H1 (cell line): ENCODE measurements at regions not wholly inside any gene's neighbourhood (a gene's known extent, or its start where the extent isn't known, plus 50 kb on each side); places are given as distances from the start of the nearest gene placed in this dataset.

Experiments
- CTCF ChIA-PET: fragments of 300-600 bp; sonication (Branson Sonifier 250); formaldehyde crosslinking; loops from one replicate; lab custom pipeline; 2021; ENCODE audit not compliant: partially characterized antibody; lab: Charles Lee
- POLR2A ChIA-PET: fragments of 300-600 bp; sonication (Branson Sonifier 250); formaldehyde crosslinking; loops from one replicate; lab custom pipeline; 2021; ENCODE audit warnings: inconsistent platforms; ENCODE audit not compliant: partially characterized antibody; lab: Charles Lee
- DNase-seq, 2 experiments: peaks; one replicate each; pipeline versions ENCODE4 v3.0.0 to v3.0.0-alpha.2; 2010 to 2022; ENCODE audit warnings: low spot score in 2 of 2, low read depth in 1 of 2, mixed read lengths in 1 of 2
- FAIRE-seq: peaks from 2 replicates; lab custom pipeline; 2011; peaks lifted over from hg19 to GRCh38; lab: Jason Lieb, UNC
- H2AFZ ChIP-seq: 2 replicates; pipeline ENCODE4 v1.8.1; 2012; ENCODE audit warnings: low read length, inconsistent platforms
- H2AK5ac ChIP-seq: 2 replicates; pipeline ENCODE4 v1.6.1; 2013; ENCODE audit warnings: low read depth, low read length
- H2BK120ac ChIP-seq: replicated peaks from 2 replicates; pipeline ENCODE3; 2013; ENCODE audit warnings: low read depth, low read length, inconsistent platforms
- H2BK12ac ChIP-seq: 2 replicates; pipeline ENCODE4 v1.6.1; 2013; ENCODE audit warnings: low read depth, low read length
- H2BK15ac ChIP-seq: 2 replicates; pipeline ENCODE4 v1.6.1; 2013; ENCODE audit warnings: low read length
- H2BK20ac ChIP-seq: 2 replicates; pipeline ENCODE4 v1.6.1; 2013; ENCODE audit warnings: low read length
- H2BK5ac ChIP-seq: 2 replicates; pipeline ENCODE4 v1.6.1; 2013; ENCODE audit warnings: low read depth, low read length
- H3K14ac ChIP-seq: 2 replicates; pipeline ENCODE4 v1.6.1; 2013; ENCODE audit warnings: inconsistent platforms; ENCODE audit not compliant: insufficient read length
- H3K18ac ChIP-seq: 2 replicates; pipeline ENCODE4 v1.6.1; 2013; ENCODE audit warnings: low read length; ENCODE audit errors: extremely low read depth
- H3K23ac ChIP-seq: 2 replicates; pipeline ENCODE4 v1.6.1; 2013; ENCODE audit warnings: inconsistent platforms; ENCODE audit not compliant: insufficient read length
- H3K23me2 ChIP-seq: 2 replicates; pipeline ENCODE4 v1.6.1; 2013; ENCODE audit warnings: low read depth, low read length
- H3K27ac ChIP-seq: 2 replicates; pipeline ENCODE4 v1.6.1; 2011; ENCODE audit warnings: low read depth, low read length, inconsistent platforms
- H3K27me3 ChIP-seq, 4 experiments: replicated peaks in 1 of 4; 1 replicate in 1 of 4; 2 replicates in 3 of 4; pipeline versions ENCODE4 v1.6.1 to v1.8.1; 2011 to 2013; ENCODE audit warnings: low read length in 3 of 4, mild to moderate bottlenecking in 3 of 4, inconsistent platforms in 2 of 4, mixed read lengths in 2 of 4, moderate library complexity in 1 of 4; ENCODE audit not compliant: control insufficient read depth in 3 of 4, insufficient read depth in 3 of 4; ENCODE audit errors: extremely low read depth in 1 of 4
- H3K36me3 ChIP-seq, 4 experiments: 2 replicates each; pipeline versions ENCODE4 v1.6.1 to v1.8.1; 2011 to 2013; ENCODE audit warnings: mild to moderate bottlenecking in 4 of 4, low read length in 3 of 4, moderate library complexity in 2 of 4, control low read depth in 1 of 4, inconsistent platforms in 1 of 4; ENCODE audit not compliant: insufficient read depth in 4 of 4, control insufficient read depth in 2 of 4
- H3K4ac ChIP-seq: replicated peaks from 2 replicates; pipeline ENCODE3; 2013; ENCODE audit warnings: low read length, low read depth, mixed read lengths, inconsistent platforms; ENCODE audit not compliant: insufficient read length
- H3K4me1 ChIP-seq, 4 experiments: replicated peaks in 1 of 4; 1 replicate in 1 of 4; 2 replicates in 3 of 4; pipeline versions ENCODE4 v1.6.1 to v1.8.1; 2011 to 2013; ENCODE audit warnings: low read length in 3 of 4, inconsistent platforms in 2 of 4, mixed read lengths in 1 of 4; ENCODE audit not compliant: insufficient read depth in 4 of 4, control insufficient read depth in 3 of 4
- H3K4me2 ChIP-seq, 2 experiments: 2 replicates each; pipeline versions ENCODE4 v1.6.1 to v1.8.1; 2011 to 2013; ENCODE audit warnings: low read depth in 2 of 2, low read length in 2 of 2, control low read depth in 1 of 2, inconsistent platforms in 1 of 2, mild to moderate bottlenecking in 1 of 2; ENCODE audit not compliant: insufficient read depth in 1 of 2
- H3K4me3 ChIP-seq, 4 experiments: fragments of 200-600, 300-600 bp in 1 of 4; sonication (generic), shearing (Covaris generic), sonication (Bioruptor Twin) in 1 of 4; 2 replicates each; pipeline versions ENCODE4 v1.5.1 to v1.8.1; 2011 to 2016; ENCODE audit warnings: low read length in 4 of 4, low read depth in 3 of 4, control low read depth in 2 of 4, inconsistent platforms in 2 of 4, mild to moderate bottlenecking in 2 of 4, mixed read lengths in 1 of 4, moderate library complexity in 1 of 4; ENCODE audit not compliant: insufficient read depth in 2 of 4; ENCODE audit errors: extremely low read depth in 1 of 4
- H3K56ac ChIP-seq: replicated peaks from 2 replicates; pipeline ENCODE3; 2013; ENCODE audit warnings: low read depth, mild to moderate bottlenecking, mixed read lengths, low read length, inconsistent platforms; ENCODE audit not compliant: insufficient read length
- H3K79me1 ChIP-seq: 2 replicates; pipeline ENCODE4 v1.6.1; 2013; ENCODE audit warnings: low read depth, low read length, control low read depth
- H3K79me2 ChIP-seq, 2 experiments: 2 replicates each; pipeline versions ENCODE4 v1.6.1 to v1.8.1; 2012 to 2013; ENCODE audit warnings: low read length in 2 of 2, mild to moderate bottlenecking in 2 of 2, inconsistent platforms in 1 of 2; ENCODE audit not compliant: insufficient read depth in 2 of 2, control insufficient read depth in 1 of 2
- H3K9ac ChIP-seq, 4 experiments: replicated peaks in 1 of 4; 1 replicate in 1 of 4; 2 replicates in 3 of 4; pipeline versions ENCODE4 v1.6.1 to v1.8.1; 2011 to 2013; ENCODE audit warnings: low read depth in 3 of 4, low read length in 3 of 4, control low read depth in 2 of 4, mild to moderate bottlenecking in 2 of 4, moderate library complexity in 2 of 4, inconsistent platforms in 1 of 4; ENCODE audit errors: extremely low read depth in 1 of 4
- H3K9me3 ChIP-seq, 2 experiments: 2 replicates each; pipeline versions ENCODE4 v1.6.1 to v1.8.1; 2012 to 2013; ENCODE audit warnings: mild to moderate bottlenecking in 2 of 2, moderate library complexity in 2 of 2, control low read depth in 1 of 2, inconsistent platforms in 1 of 2, low read depth in 1 of 2, low read length in 1 of 2, mixed read lengths in 1 of 2; ENCODE audit not compliant: insufficient read depth in 2 of 2
- H4K20me1 ChIP-seq, 2 experiments: replicated peaks in 1 of 2; 2 replicates each; pipeline versions ENCODE3 to v1.8.1; 2011 to 2013; ENCODE audit warnings: inconsistent platforms in 2 of 2, low read length in 2 of 2, mild to moderate bottlenecking in 1 of 2; ENCODE audit not compliant: insufficient read depth in 2 of 2, control insufficient read depth in 1 of 2
- H4K5ac ChIP-seq: 2 replicates; pipeline ENCODE4 v1.6.1; 2013; ENCODE audit warnings: low read length, low read depth, mixed read lengths, inconsistent platforms; ENCODE audit not compliant: insufficient read length
- H4K8ac ChIP-seq: 2 replicates; pipeline ENCODE4 v1.8.0; 2013; ENCODE audit warnings: mild to moderate bottlenecking, moderate library complexity, low read length, inconsistent platforms; ENCODE audit not compliant: insufficient read depth; ENCODE audit errors: extremely low read depth
- H4K91ac ChIP-seq: replicated peaks from 2 replicates; pipeline ENCODE3; 2013; ENCODE audit warnings: low read length, mixed read lengths, inconsistent platforms; ENCODE audit not compliant: insufficient read length
- GABPA ChIP-seq: IDR thresholded peaks from 2 replicates; pipeline ENCODE4 v1.6.1; 2011; ENCODE audit warnings: mild to moderate bottlenecking, low read length, moderate library complexity, borderline replicate concordance; ENCODE audit not compliant: insufficient read depth

DNA sequence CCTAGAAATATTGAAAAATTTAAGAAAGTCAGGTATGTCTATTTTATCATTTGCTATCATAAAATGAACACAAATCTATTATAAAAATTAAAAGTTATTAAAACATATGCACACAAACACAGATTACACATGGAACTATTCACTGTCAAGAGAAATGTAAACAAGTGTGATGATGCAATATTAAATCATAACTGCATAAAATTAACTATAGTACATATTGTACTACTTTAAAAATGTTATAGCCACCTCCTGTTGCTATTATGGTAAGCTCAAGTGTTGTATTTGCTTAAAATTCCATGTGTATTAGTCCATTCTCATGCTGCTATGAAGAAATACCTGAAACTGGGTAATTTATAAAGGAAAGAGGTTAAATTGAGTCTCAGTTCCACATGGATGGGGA lies 54.7 kb upstream of the CMC1 start:
- FAIRE-seq (no peak), DNase-seq (no peak)
- H2AFZ ChIP-seq = no peak overlapping the region
- no peak overlapping the region for H3K56ac ChIP-seq
- H4K20me1 ChIP-seq = no peaks in the 10 kb centered on the region
- no peaks in the 10 kb centered on the region for H3K27me3 ChIP-seq
- H2BK12ac ChIP-seq = no peak overlapping the region
- H3K23ac ChIP-seq = no peak overlapping the region
- no peaks in the 10 kb centered on the region for H3K23me2 ChIP-seq
- H3K27ac ChIP-seq = no peak overlapping the region
- no peak overlapping the region for H2BK120ac ChIP-seq
- H2AK5ac ChIP-seq = no peak overlapping the region
- H3K14ac ChIP-seq = no peak overlapping the region
- no peak for TF ChIP-seq GABPA
- no peak overlapping the region for H3K9ac ChIP-seq
- no peaks in the 10 kb centered on the region for H3K79me1 ChIP-seq
- no peaks in the 10 kb centered on the region for H3K36me3 ChIP-seq
- ChIA-PET CTCF (interaction anchor here (1.6 kb wide), 1 partner anchor 13 kb away, joined by 4 read pairs; no protein-coding TSS in a partner anchor), POLR2A (no interaction called here)
- H2BK15ac ChIP-seq = no peak overlapping the region
- no peak overlapping the region for H3K18ac ChIP-seq
- H3K4me3 ChIP-seq = no peak overlapping the region
- H3K79me2 ChIP-seq = no peaks in the 10 kb centered on the region
- no peaks in the 10 kb centered on the region for H3K4me1 ChIP-seq
- no peak overlapping the region for H2BK5ac ChIP-seq
- no peak overlapping the region for H4K8ac ChIP-seq
- H4K5ac ChIP-seq = no peak overlapping the region
- H2BK20ac ChIP-seq = no peak overlapping the region
- H3K9me3 ChIP-seq = no peaks in the 10 kb centered on the region
- H3K4me2 ChIP-seq = no peak overlapping the region
- H4K91ac ChIP-seq = no peak overlapping the region
- H3K4ac ChIP-seq = no peak overlapping the region
